Smooth muscle cell (in vitro differentiated cells): ENCODE measurements at regions not wholly inside any gene's neighbourhood (a gene's known extent, or its start where the extent isn't known, plus 50 kb on each side); places are given as distances from the start of the nearest gene placed in this dataset.
A peak's percentile ranks its signal among the peaks of the same experiment; 100 is the strongest.

Experiments used
- DNase-seq: peaks from one replicate; lab custom pipeline; 2025; ENCODE audit not compliant: unreplicated experiment; lab: John Stamatoyannopoulos, UW
- H2AFZ ChIP-seq: fragments of 200-600 bp; sonication (generic); 2 replicates; pipeline ENCODE4 v1.6.0; 2016; ENCODE audit warnings: antibody characterized with exemption, low read depth, mild to moderate bottlenecking
- H3F3A ChIP-seq: fragments of 200-600 bp; sonication (generic); 2 replicates; pipeline ENCODE4 v1.6.0; 2017; ENCODE audit warnings: antibody characterized with exemption, low read depth
- H3K27ac ChIP-seq: fragments of 200-600 bp; sonication (generic); 2 replicates; pipeline ENCODE4 v1.5.1; 2016; ENCODE audit warnings: low read depth, mild to moderate bottlenecking
- H3K27me3 ChIP-seq: fragments of 200-600 bp; sonication (generic); 2 replicates; pipeline ENCODE4 v1.6.1; 2016; ENCODE audit warnings: low read depth, mild to moderate bottlenecking
- H3K36me3 ChIP-seq: fragments of 200-600 bp; sonication (generic); 2 replicates; pipeline ENCODE4 v1.5.1; 2016; ENCODE audit warnings: low read depth
- H3K4me1 ChIP-seq: fragments of 200-600 bp; sonication (generic); 2 replicates; pipeline ENCODE4 v1.5.1; 2016; ENCODE audit warnings: low read depth
- H3K4me2 ChIP-seq: fragments of 200-600 bp; sonication (generic); 2 replicates; pipeline ENCODE4 v1.6.0; 2016; ENCODE audit warnings: mild to moderate bottlenecking
- H3K4me3 ChIP-seq: fragments of 200-600 bp; sonication (generic); 2 replicates; pipeline ENCODE4 v1.5.1; 2016; ENCODE audit warnings: mild to moderate bottlenecking
- H3K79me2 ChIP-seq: fragments of 200-600 bp; sonication (generic); 2 replicates; pipeline ENCODE4 v1.6.0; 2016; ENCODE audit warnings: low read depth, mild to moderate bottlenecking
- H3K9ac ChIP-seq: fragments of 200-600 bp; sonication (generic); 2 replicates; pipeline ENCODE4 v1.6.0; 2016; ENCODE audit warnings: low read depth
- H3K9me3 ChIP-seq: fragments of 200-600 bp; sonication (generic); replicated peaks from 2 replicates; pipeline ENCODE4 v1.5.1; 2016; ENCODE audit warnings: low read depth
- H4K20me1 ChIP-seq: fragments of 200-600 bp; sonication (generic); 2 replicates; pipeline ENCODE4 v1.6.0; 2016; ENCODE audit warnings: low read depth
- CTCF ChIP-seq: fragments of 200-600 bp; sonication (generic); IDR thresholded peaks from 2 replicates; pipeline ENCODE4 v1.5.1; 2017; ENCODE audit warnings: borderline replicate concordance, mild to moderate bottlenecking, antibody characterized with exemption; ENCODE audit not compliant: insufficient read depth, poor library complexity, severe bottlenecking
- WGBS: methylation state at CpG from one replicate; pipeline ENCODE4 v1.1.7; 2016; ENCODE audit warnings: low lambda C conversion rate; 5-methylcytosine and 5-hydroxymethylcytosine counted together

GRCh38 chr3:147589016-147589415 lies 179.9 kb downstream of the ZIC1 start:
- 94% methylated on average over 2 of the region's 2 CpGs for WGBS
- no peaks in the 10 kb centered on the region for H3F3A ChIP-seq
- DNase-seq = no peak

GRCh38 chr3:147604136-147604535 lies 195.0 kb downstream of the ZIC1 start:
- H3K4me3 ChIP-seq = no peak overlapping the region
- H2AFZ ChIP-seq = no peak overlapping the region
- no peak overlapping the region for H3K4me2 ChIP-seq
- no peaks in the 10 kb centered on the region for H3K27me3 ChIP-seq
- no peaks in the 10 kb centered on the region for H3K79me2 ChIP-seq
- H3K36me3 ChIP-seq = no peaks in the 10 kb centered on the region
- H4K20me1 ChIP-seq = no peaks in the 10 kb centered on the region
- 88% methylated on average over 4 of the region's 4 CpGs for WGBS
- no peak overlapping the region for H3K9ac ChIP-seq
- H3K4me1 ChIP-seq = no peaks in the 10 kb centered on the region
- H3F3A ChIP-seq = no peaks in the 10 kb centered on the region
- H3K9me3 ChIP-seq = no peaks in the 10 kb centered on the region
- no peak for TF ChIP-seq CTCF
- no peak overlapping the region for H3K27ac ChIP-seq
- DNase-seq = no peak

More at GRCh38 chr3:147589016-147589415, 179.9 kb downstream of the ZIC1 start:
- Histone ChIP-seq H3K9ac (no peak overlapping the region), H3K4me1 (no peaks in the 10 kb centered on the region), H2AFZ (no peak overlapping the region), H3K36me3 (no peaks in the 10 kb centered on the region), H3K4me3 (no peak overlapping the region), H4K20me1 (no peaks in the 10 kb centered on the region), H3K9me3 (no peaks in the 10 kb centered on the region), H3K27ac (no peak overlapping the region), H3K27me3 (no peaks in the 10 kb centered on the region), H3K79me2 (no peaks in the 10 kb centered on the region), H3K4me2 (no peak overlapping the region)
- TF ChIP-seq CTCF = no peak

GRCh38 chr3:147613725-147614124 lies 204.6 kb downstream of the ZIC1 start:
- Histone ChIP-seq H4K20me1 (no peaks in the 10 kb centered on the region), H3K4me3 (no peak overlapping the region), H3K27ac (no peak overlapping the region), H3K9me3 (no peaks in the 10 kb centered on the region), H3F3A (no peaks in the 10 kb centered on the region), H3K79me2 (no peaks in the 10 kb centered on the region), H2AFZ (no peak overlapping the region), H3K9ac (no peak overlapping the region), H3K4me1 (no peaks in the 10 kb centered on the region), H3K27me3 (no peaks in the 10 kb centered on the region), H3K4me2 (peak overlapping the region; percentile 58), H3K36me3 (no peaks in the 10 kb centered on the region)
- WGBS = 36% methylated on average over 3 of the region's 3 CpGs
- no peak for TF ChIP-seq CTCF
- DNase-seq = no peak

- Histone ChIP-seq H2AFZ (no peak overlapping the region), H3K4me2 (peak overlapping the region; percentile 58), H3K4me1 (no peaks in the 10 kb centered on the region), H3K9ac (no peak overlapping the region), H3K4me3 (no peak overlapping the region), H3K9me3 (no peaks in the 10 kb centered on the region), H3K79me2 (no peaks in the 10 kb centered on the region), H4K20me1 (no peaks in the 10 kb centered on the region), H3K27me3 (no peaks in the 10 kb centered on the region), H3F3A (no peaks in the 10 kb centered on the region), H3K27ac (no peak overlapping the region), H3K36me3 (no peaks in the 10 kb centered on the region)
- 48% methylated on average over 3 of the region's 3 CpGs for whole genome bisulfite sequencing
- DNase-seq = no peak
- no peak for TF ChIP-seq CTCF
Measured at GRCh38 chr3:147614210-147614609, 205.0 kb downstream of the ZIC1 start.
